ENCODE measurements at regions not wholly inside any gene's neighbourhood (a gene's known extent, or its start where the extent isn't known, plus 50 kb on each side); places are given as distances from the start of the nearest gene placed in this dataset.

GRCh38 chr12:77767756-77768343 is 62.8 kb upstream of the NAV3 start:
- no peak overlapping the region for H2BK12ac ChIP-seq (ENCODE audit: low read length)
- H3K9ac ChIP-seq (ENCODE audit: low read length) = no peak overlapping the region
- no peak overlapping the region for H4K12ac ChIP-seq (ENCODE audit: low read depth, low read length)
- H3K79me2 ChIP-seq (ENCODE audit: control insufficient read depth, insufficient read depth, low read length, poor library complexity) = no peaks in the 10 kb centered on the region
- H3K4me2 ChIP-seq (ENCODE audit: low read length) = no peak overlapping the region
- no peak overlapping the region for H2BK5ac ChIP-seq (ENCODE audit: low read depth, low read length, poor library complexity)
- no CpG with 5 or more reads among the region's 1 CpG for WGBS (ENCODE audit: extremely low coverage, insufficient coverage, insufficient read length)
- no peaks in the 10 kb centered on the region for H3K9me3 ChIP-seq (ENCODE audit: insufficient read depth, low read depth, low read length)
- no peak overlapping the region for H3K27ac ChIP-seq (ENCODE audit: low read depth, low read length)
- H3K4ac ChIP-seq (ENCODE audit: low read depth, low read length) = no peak overlapping the region
- H3K4me3 ChIP-seq (ENCODE audit: low read depth, low read length) = no peak overlapping the region
- H2AFZ ChIP-seq (ENCODE audit: insufficient read depth, low read length, poor library complexity) = no peak overlapping the region
- no peaks in the 10 kb centered on the region for H3K36me3 ChIP-seq (ENCODE audit: control insufficient read depth in 1 of 2, insufficient read depth in 2 of 2, low read length in 2 of 2)
- no peak overlapping the region for H3K14ac ChIP-seq (ENCODE audit: low read length)
- H3K23ac ChIP-seq (ENCODE audit: low read length) = no peak overlapping the region
- H4K8ac ChIP-seq (ENCODE audit: low read depth, low read length) = no peak overlapping the region
- H3K79me1 ChIP-seq (ENCODE audit: low read length) = no peaks in the 10 kb centered on the region
- H3K27me3 ChIP-seq (ENCODE audit: insufficient read depth, low read length) = no peaks in the 10 kb centered on the region
- DNase-seq = no peak
- H4K91ac ChIP-seq (ENCODE audit: low read depth, low read length) = no peak overlapping the region
- H2BK120ac ChIP-seq (ENCODE audit: insufficient read depth, low read length, poor library complexity) = no peak overlapping the region
- no peak overlapping the region for H2AK5ac ChIP-seq (ENCODE audit: low read length)
- H3K18ac ChIP-seq (ENCODE audit: low read length) = no peak overlapping the region
- no peaks in the 10 kb centered on the region for H3K4me1 ChIP-seq (ENCODE audit: control insufficient read depth in 1 of 2, insufficient read depth in 2 of 2, low read length in 2 of 2)

GRCh38 chr12:77767335-77767734 is 63.4 kb upstream of the NAV3 start:
- H3K27ac ChIP-seq (ENCODE audit: low read depth, low read length) = no peak overlapping the region
- no peaks in the 10 kb centered on the region for H3K79me1 ChIP-seq (ENCODE audit: low read length)
- H2BK12ac ChIP-seq (ENCODE audit: low read length) = no peak overlapping the region
- H3K4me3 ChIP-seq (ENCODE audit: low read depth, low read length) = no peak overlapping the region
- H2BK120ac ChIP-seq (ENCODE audit: insufficient read depth, low read length, poor library complexity) = no peak overlapping the region
- H2AK5ac ChIP-seq (ENCODE audit: low read length) = no peak overlapping the region
- H4K8ac ChIP-seq (ENCODE audit: low read depth, low read length) = no peak overlapping the region
- H3K23ac ChIP-seq (ENCODE audit: low read length) = no peak overlapping the region
- H3K36me3 ChIP-seq (ENCODE audit: control insufficient read depth in 1 of 2, insufficient read depth in 2 of 2, low read length in 2 of 2) = no peaks in the 10 kb centered on the region
- H4K91ac ChIP-seq (ENCODE audit: low read depth, low read length) = no peak overlapping the region
- no peak overlapping the region for H4K12ac ChIP-seq (ENCODE audit: low read depth, low read length)
- no peak overlapping the region for H3K9ac ChIP-seq (ENCODE audit: low read length)
- no peak for DNase-seq
- H3K4ac ChIP-seq (ENCODE audit: low read depth, low read length) = no peak overlapping the region
- no CpG with 5 or more reads among the region's 4 CpGs for WGBS (ENCODE audit: extremely low coverage, insufficient coverage, insufficient read length)
- H2BK5ac ChIP-seq (ENCODE audit: low read depth, low read length, poor library complexity) = no peak overlapping the region
- H3K9me3 ChIP-seq (ENCODE audit: insufficient read depth, low read depth, low read length) = no peaks in the 10 kb centered on the region
- H3K79me2 ChIP-seq (ENCODE audit: control insufficient read depth, insufficient read depth, low read length, poor library complexity) = no peaks in the 10 kb centered on the region
- no peak overlapping the region for H3K18ac ChIP-seq (ENCODE audit: low read length)
- no peak overlapping the region for H2AFZ ChIP-seq (ENCODE audit: insufficient read depth, low read length, poor library complexity)
- no peaks in the 10 kb centered on the region for H3K27me3 ChIP-seq (ENCODE audit: insufficient read depth, low read length)
- no peaks in the 10 kb centered on the region for H3K4me1 ChIP-seq (ENCODE audit: control insufficient read depth in 1 of 2, insufficient read depth in 2 of 2, low read length in 2 of 2)
- H3K14ac ChIP-seq (ENCODE audit: low read length) = no peak overlapping the region
- H3K4me2 ChIP-seq (ENCODE audit: low read length) = no peak overlapping the region

GRCh38 chr12:77766224-77766623 is 64.5 kb upstream of the NAV3 start:
- H2BK120ac ChIP-seq (ENCODE audit: insufficient read depth, low read length, poor library complexity) = no peak overlapping the region
- no peaks in the 10 kb centered on the region for H3K36me3 ChIP-seq (ENCODE audit: control insufficient read depth in 1 of 2, insufficient read depth in 2 of 2, low read length in 2 of 2)
- no peak overlapping the region for H3K27ac ChIP-seq (ENCODE audit: low read depth, low read length)
- no peak for DNase-seq
- H3K9ac ChIP-seq (ENCODE audit: low read length) = no peak overlapping the region
- H3K23ac ChIP-seq (ENCODE audit: low read length) = no peak overlapping the region
- no peaks in the 10 kb centered on the region for H3K9me3 ChIP-seq (ENCODE audit: insufficient read depth, low read depth, low read length)
- H3K14ac ChIP-seq (ENCODE audit: low read length) = no peak overlapping the region
- no peak overlapping the region for H3K18ac ChIP-seq (ENCODE audit: low read length)
- no peak overlapping the region for H2AK5ac ChIP-seq (ENCODE audit: low read length)
- no peak overlapping the region for H3K4me2 ChIP-seq (ENCODE audit: low read length)
- no peaks in the 10 kb centered on the region for H3K27me3 ChIP-seq (ENCODE audit: insufficient read depth, low read length)
- H4K12ac ChIP-seq (ENCODE audit: low read depth, low read length) = no peak overlapping the region
- H2AFZ ChIP-seq (ENCODE audit: insufficient read depth, low read length, poor library complexity) = no peak overlapping the region
- no peak overlapping the region for H2BK5ac ChIP-seq (ENCODE audit: low read depth, low read length, poor library complexity)
- H4K8ac ChIP-seq (ENCODE audit: low read depth, low read length) = no peak overlapping the region
- no peak overlapping the region for H3K4me3 ChIP-seq (ENCODE audit: low read depth, low read length)
- H2BK12ac ChIP-seq (ENCODE audit: low read length) = no peak overlapping the region
- no peaks in the 10 kb centered on the region for H3K79me1 ChIP-seq (ENCODE audit: low read length)
- no peaks in the 10 kb centered on the region for H3K79me2 ChIP-seq (ENCODE audit: control insufficient read depth, insufficient read depth, low read length, poor library complexity)
- no peak overlapping the region for H4K91ac ChIP-seq (ENCODE audit: low read depth, low read length)
- H3K4ac ChIP-seq (ENCODE audit: low read depth, low read length) = no peak overlapping the region
- no peaks in the 10 kb centered on the region for H3K4me1 ChIP-seq (ENCODE audit: control insufficient read depth in 1 of 2, insufficient read depth in 2 of 2, low read length in 2 of 2)

GRCh38 chr12:77761286-77761685 is 69.4 kb upstream of the NAV3 start:
- no peak overlapping the region for H2BK5ac ChIP-seq (ENCODE audit: low read depth, low read length, poor library complexity)
- no peak overlapping the region for H2BK120ac ChIP-seq (ENCODE audit: insufficient read depth, low read length, poor library complexity)
- H3K27me3 ChIP-seq (ENCODE audit: insufficient read depth, low read length) = no peaks in the 10 kb centered on the region
- no peak overlapping the region for H2AFZ ChIP-seq (ENCODE audit: insufficient read depth, low read length, poor library complexity)
- H3K18ac ChIP-seq (ENCODE audit: low read length) = no peak overlapping the region
- no peaks in the 10 kb centered on the region for H3K36me3 ChIP-seq (ENCODE audit: control insufficient read depth in 1 of 2, insufficient read depth in 2 of 2, low read length in 2 of 2)
- H3K4ac ChIP-seq (ENCODE audit: low read depth, low read length) = no peak overlapping the region
- WGBS (ENCODE audit: extremely low coverage, insufficient coverage, insufficient read length) = no CpG with 5 or more reads among the region's 2 CpGs
- H4K12ac ChIP-seq (ENCODE audit: low read depth, low read length) = no peak overlapping the region
- no peak overlapping the region for H3K4me3 ChIP-seq (ENCODE audit: low read depth, low read length)
- no peak overlapping the region for H4K8ac ChIP-seq (ENCODE audit: low read depth, low read length)
- no peak for DNase-seq
- no peaks in the 10 kb centered on the region for H3K4me1 ChIP-seq (ENCODE audit: control insufficient read depth in 1 of 2, insufficient read depth in 2 of 2, low read length in 2 of 2)
- H3K9me3 ChIP-seq (ENCODE audit: insufficient read depth, low read depth, low read length) = no peaks in the 10 kb centered on the region
- H3K9ac ChIP-seq (ENCODE audit: low read length) = no peak overlapping the region
- H3K79me2 ChIP-seq (ENCODE audit: control insufficient read depth, insufficient read depth, low read length, poor library complexity) = no peaks in the 10 kb centered on the region
- no peaks in the 10 kb centered on the region for H3K79me1 ChIP-seq (ENCODE audit: low read length)
- H2AK5ac ChIP-seq (ENCODE audit: low read length) = no peak overlapping the region
- no peak overlapping the region for H3K4me2 ChIP-seq (ENCODE audit: low read length)
- no peak overlapping the region for H3K27ac ChIP-seq (ENCODE audit: low read depth, low read length)
- no peak overlapping the region for H4K91ac ChIP-seq (ENCODE audit: low read depth, low read length)
- H2BK12ac ChIP-seq (ENCODE audit: low read length) = no peak overlapping the region
- H3K23ac ChIP-seq (ENCODE audit: low read length) = no peak overlapping the region
- no peak overlapping the region for H3K14ac ChIP-seq (ENCODE audit: low read length)
